HCT116 (cell line): ENCODE measurements at regions not wholly inside any gene's neighbourhood (a gene's known extent, or its start where the extent isn't known, plus 50 kb on each side); places are given as distances from the start of the nearest gene placed in this dataset.

Source experiments
- CBX3 ChIP-seq: IDR thresholded peaks from 2 replicates; pipeline ENCODE4 v1.6.1; 2012; ENCODE audit warnings: low read depth
- EGR1 ChIP-seq: IDR thresholded peaks from 2 replicates; pipeline ENCODE4 v1.6.1; 2012; ENCODE audit warnings: low read depth
- EZH2 ChIP-seq: fragments of 200-600 bp; sonication (generic); IDR thresholded peaks from 2 replicates; pipeline ENCODE4 v1.6.1; 2017; ENCODE audit warnings: antibody characterized with exemption, mixed run types
- EZH2phosphoT487 ChIP-seq: fragments of 200-600 bp; IDR thresholded peaks from 2 replicates; pipeline ENCODE4 v1.6.1; 2018; ENCODE audit warnings: antibody characterized with exemption, borderline replicate concordance
- POLR2A ChIP-seq: IDR thresholded peaks from 2 replicates; pipeline ENCODE4 v1.7.0; 2011; ENCODE audit warnings: borderline replicate concordance; ENCODE audit not compliant: insufficient read depth, insufficient read length; ENCODE audit errors: extremely low read depth
- POLR2AphosphoS5 ChIP-seq: IDR thresholded peaks from 2 replicates; pipeline ENCODE4 v1.6.1; 2011; ENCODE audit warnings: mild to moderate bottlenecking, low read depth, low read length, moderate library complexity
- RAD21 ChIP-seq: IDR thresholded peaks from 2 replicates; pipeline ENCODE4 v1.6.1; 2012; ENCODE audit warnings: low read depth, mild to moderate bottlenecking
- SIN3A ChIP-seq: IDR thresholded peaks from 2 replicates; pipeline ENCODE4 v1.6.1; 2012; ENCODE audit warnings: low read depth
- SRF ChIP-seq: IDR thresholded peaks from 2 replicates; pipeline ENCODE4 v1.6.1; 2012; ENCODE audit warnings: low read depth
- ZFX ChIP-seq: fragments of 450-650 bp; IDR thresholded peaks from 2 replicates; pipeline ENCODE4 v1.6.1; 2017
- TF ChIP-seq, protein P1 (sequence below), 3 experiments: fragments of 200-600 bp in 1 of 3; sonication (generic) in 1 of 3; IDR thresholded peaks in 2 of 3; conservative IDR thresholded peaks in 1 of 3; 2 replicates each; pipeline ENCODE4 v1.5.1; 2012 to 2017; ENCODE audit warnings: low read depth in 2 of 3, low read length in 2 of 3, antibody characterized with exemption in 1 of 3, borderline replicate concordance in 1 of 3, control low read depth in 1 of 3, mild to moderate bottlenecking in 1 of 3, mixed read lengths in 1 of 3, mixed run types in 1 of 3, moderate library complexity in 1 of 3; ENCODE audit not compliant: insufficient read depth in 1 of 3
- TF ChIP-seq, protein P2 (sequence below): IDR thresholded peaks from 2 replicates; pipeline ENCODE4 v1.6.1; 2011; ENCODE audit warnings: mild to moderate bottlenecking, low read length, moderate library complexity; ENCODE audit not compliant: insufficient replicate concordance; ENCODE audit errors: extremely low read depth
- TF ChIP-seq, protein P3 (sequence below): IDR thresholded peaks from 2 replicates; pipeline ENCODE4 v1.6.1; 2012; ENCODE audit warnings: low read depth

DNA sequence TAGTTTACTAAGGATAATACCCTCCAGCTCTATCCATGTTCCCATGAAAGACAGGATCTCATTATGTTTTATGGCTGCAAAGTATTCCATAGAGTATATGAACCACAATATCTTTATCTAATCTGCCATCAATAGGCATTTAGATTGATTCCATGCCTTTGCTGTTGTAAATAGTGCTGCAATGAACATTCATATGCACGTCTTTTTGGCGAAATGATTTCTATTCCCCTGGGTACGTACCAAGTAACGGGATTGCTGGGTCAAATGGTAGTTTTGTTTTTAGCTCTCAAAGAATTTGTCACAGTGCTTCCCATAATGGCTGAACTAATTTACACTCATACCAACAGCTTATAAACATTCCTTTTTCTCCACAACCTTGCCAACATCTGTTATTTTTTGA is 750.9 kb downstream of the BRINP3 start:
- TF ChIP-seq, protein P1, sequence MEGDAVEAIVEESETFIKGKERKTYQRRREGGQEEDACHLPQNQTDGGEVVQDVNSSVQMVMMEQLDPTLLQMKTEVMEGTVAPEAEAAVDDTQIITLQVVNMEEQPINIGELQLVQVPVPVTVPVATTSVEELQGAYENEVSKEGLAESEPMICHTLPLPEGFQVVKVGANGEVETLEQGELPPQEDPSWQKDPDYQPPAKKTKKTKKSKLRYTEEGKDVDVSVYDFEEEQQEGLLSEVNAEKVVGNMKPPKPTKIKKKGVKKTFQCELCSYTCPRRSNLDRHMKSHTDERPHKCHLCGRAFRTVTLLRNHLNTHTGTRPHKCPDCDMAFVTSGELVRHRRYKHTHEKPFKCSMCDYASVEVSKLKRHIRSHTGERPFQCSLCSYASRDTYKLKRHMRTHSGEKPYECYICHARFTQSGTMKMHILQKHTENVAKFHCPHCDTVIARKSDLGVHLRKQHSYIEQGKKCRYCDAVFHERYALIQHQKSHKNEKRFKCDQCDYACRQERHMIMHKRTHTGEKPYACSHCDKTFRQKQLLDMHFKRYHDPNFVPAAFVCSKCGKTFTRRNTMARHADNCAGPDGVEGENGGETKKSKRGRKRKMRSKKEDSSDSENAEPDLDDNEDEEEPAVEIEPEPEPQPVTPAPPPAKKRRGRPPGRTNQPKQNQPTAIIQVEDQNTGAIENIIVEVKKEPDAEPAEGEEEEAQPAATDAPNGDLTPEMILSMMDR (IDR thresholded peaks at IDR 0.05 in 2 of 3, conservative IDR thresholded peaks at IDR 0.05 in 1 of 3; ENCODE audit: borderline replicate concordance in 1 of 3, insufficient read depth in 1 of 3, low read depth in 2 of 3, low read length in 2 of 3) = no peak
- TF ChIP-seq EZH2phosphoT487 (no peak), SIN3A (no peak), POLR2A (no peak), POLR2AphosphoS5 (no peak), EZH2 (no peak), SRF (no peak), CBX3 (no peak), ZFX (no peak), RAD21 (no peak), EGR1 (no peak)
- TF ChIP-seq, protein P2, sequence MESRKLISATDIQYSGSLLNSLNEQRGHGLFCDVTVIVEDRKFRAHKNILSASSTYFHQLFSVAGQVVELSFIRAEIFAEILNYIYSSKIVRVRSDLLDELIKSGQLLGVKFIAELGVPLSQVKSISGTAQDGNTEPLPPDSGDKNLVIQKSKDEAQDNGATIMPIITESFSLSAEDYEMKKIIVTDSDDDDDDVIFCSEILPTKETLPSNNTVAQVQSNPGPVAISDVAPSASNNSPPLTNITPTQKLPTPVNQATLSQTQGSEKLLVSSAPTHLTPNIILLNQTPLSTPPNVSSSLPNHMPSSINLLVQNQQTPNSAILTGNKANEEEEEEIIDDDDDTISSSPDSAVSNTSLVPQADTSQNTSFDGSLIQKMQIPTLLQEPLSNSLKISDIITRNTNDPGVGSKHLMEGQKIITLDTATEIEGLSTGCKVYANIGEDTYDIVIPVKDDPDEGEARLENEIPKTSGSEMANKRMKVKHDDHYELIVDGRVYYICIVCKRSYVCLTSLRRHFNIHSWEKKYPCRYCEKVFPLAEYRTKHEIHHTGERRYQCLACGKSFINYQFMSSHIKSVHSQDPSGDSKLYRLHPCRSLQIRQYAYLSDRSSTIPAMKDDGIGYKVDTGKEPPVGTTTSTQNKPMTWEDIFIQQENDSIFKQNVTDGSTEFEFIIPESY = no peak
- TF ChIP-seq, protein P3, sequence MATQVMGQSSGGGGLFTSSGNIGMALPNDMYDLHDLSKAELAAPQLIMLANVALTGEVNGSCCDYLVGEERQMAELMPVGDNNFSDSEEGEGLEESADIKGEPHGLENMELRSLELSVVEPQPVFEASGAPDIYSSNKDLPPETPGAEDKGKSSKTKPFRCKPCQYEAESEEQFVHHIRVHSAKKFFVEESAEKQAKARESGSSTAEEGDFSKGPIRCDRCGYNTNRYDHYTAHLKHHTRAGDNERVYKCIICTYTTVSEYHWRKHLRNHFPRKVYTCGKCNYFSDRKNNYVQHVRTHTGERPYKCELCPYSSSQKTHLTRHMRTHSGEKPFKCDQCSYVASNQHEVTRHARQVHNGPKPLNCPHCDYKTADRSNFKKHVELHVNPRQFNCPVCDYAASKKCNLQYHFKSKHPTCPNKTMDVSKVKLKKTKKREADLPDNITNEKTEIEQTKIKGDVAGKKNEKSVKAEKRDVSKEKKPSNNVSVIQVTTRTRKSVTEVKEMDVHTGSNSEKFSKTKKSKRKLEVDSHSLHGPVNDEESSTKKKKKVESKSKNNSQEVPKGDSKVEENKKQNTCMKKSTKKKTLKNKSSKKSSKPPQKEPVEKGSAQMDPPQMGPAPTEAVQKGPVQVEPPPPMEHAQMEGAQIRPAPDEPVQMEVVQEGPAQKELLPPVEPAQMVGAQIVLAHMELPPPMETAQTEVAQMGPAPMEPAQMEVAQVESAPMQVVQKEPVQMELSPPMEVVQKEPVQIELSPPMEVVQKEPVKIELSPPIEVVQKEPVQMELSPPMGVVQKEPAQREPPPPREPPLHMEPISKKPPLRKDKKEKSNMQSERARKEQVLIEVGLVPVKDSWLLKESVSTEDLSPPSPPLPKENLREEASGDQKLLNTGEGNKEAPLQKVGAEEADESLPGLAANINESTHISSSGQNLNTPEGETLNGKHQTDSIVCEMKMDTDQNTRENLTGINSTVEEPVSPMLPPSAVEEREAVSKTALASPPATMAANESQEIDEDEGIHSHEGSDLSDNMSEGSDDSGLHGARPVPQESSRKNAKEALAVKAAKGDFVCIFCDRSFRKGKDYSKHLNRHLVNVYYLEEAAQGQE = no peak
